ENCODE measurements at regions not wholly inside any gene's neighbourhood (a gene's known extent, or its start where the extent isn't known, plus 50 kb on each side); places are given as distances from the start of the nearest gene placed in this dataset.

GRCh38 chr1:56084246-56084645, 495.1 kb downstream of the PLPP3 start:
- TF ChIP-seq, protein P1, sequence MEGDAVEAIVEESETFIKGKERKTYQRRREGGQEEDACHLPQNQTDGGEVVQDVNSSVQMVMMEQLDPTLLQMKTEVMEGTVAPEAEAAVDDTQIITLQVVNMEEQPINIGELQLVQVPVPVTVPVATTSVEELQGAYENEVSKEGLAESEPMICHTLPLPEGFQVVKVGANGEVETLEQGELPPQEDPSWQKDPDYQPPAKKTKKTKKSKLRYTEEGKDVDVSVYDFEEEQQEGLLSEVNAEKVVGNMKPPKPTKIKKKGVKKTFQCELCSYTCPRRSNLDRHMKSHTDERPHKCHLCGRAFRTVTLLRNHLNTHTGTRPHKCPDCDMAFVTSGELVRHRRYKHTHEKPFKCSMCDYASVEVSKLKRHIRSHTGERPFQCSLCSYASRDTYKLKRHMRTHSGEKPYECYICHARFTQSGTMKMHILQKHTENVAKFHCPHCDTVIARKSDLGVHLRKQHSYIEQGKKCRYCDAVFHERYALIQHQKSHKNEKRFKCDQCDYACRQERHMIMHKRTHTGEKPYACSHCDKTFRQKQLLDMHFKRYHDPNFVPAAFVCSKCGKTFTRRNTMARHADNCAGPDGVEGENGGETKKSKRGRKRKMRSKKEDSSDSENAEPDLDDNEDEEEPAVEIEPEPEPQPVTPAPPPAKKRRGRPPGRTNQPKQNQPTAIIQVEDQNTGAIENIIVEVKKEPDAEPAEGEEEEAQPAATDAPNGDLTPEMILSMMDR (IDR thresholded peaks at IDR 0.05; ENCODE audit: borderline replicate concordance, control extremely low read depth, extremely low read depth, insufficient read depth, missing control alignments): no peak
- DNase-seq (ENCODE audit: low spot score): no peak
- in situ Hi-C loops (cut with MboI; ENCODE audit: low sequenced_read_pairs, unreplicated experiment): no loop called here

- TF ChIP-seq, protein P1 (IDR thresholded peaks at IDR 0.05; ENCODE audit: borderline replicate concordance, control extremely low read depth, extremely low read depth, insufficient read depth, missing control alignments): no peak
- in situ Hi-C loops (cut with MboI; ENCODE audit: low sequenced_read_pairs, unreplicated experiment): no loop called here
- DNase-seq (ENCODE audit: low spot score): no peak
Observed at GRCh38 chr1:56081736-56082135, 497.6 kb downstream of the PLPP3 start.

- TF ChIP-seq, protein P1 (IDR thresholded peaks at IDR 0.05; ENCODE audit: borderline replicate concordance, control extremely low read depth, extremely low read depth, insufficient read depth, missing control alignments): no peak
- DNase-seq (ENCODE audit: low spot score): no peak
- in situ Hi-C loops (cut with MboI; ENCODE audit: low sequenced_read_pairs, unreplicated experiment): no loop called here
Observed at GRCh38 chr1:56081173-56081572, 498.2 kb downstream of the PLPP3 start.

DNA sequence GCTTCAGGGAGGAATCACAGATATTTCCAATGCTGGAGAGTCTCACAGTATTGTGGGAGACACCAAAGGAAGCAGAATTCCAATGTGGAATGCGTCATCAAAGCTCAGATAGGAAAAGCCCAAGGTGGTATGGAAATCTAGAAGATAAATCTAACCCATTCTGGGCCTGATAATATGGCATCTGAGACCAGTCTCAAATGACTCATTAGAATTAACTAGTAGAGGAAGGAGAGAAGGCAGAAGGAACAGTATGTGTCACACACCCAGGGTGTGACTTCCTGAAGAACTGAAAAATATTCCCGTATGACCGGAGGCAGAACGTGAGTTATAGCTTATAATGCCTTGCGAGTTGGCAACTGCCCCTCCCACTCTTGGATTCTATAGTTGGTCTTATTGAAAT, 499.2 kb downstream of the PLPP3 start:
- in situ Hi-C loops (cut with MboI; ENCODE audit: low sequenced_read_pairs, unreplicated experiment): no loop called here
- TF ChIP-seq, protein P1 (IDR thresholded peaks at IDR 0.05; ENCODE audit: borderline replicate concordance, control extremely low read depth, extremely low read depth, insufficient read depth, missing control alignments): no peak
- no peak for DNase-seq (ENCODE audit: low spot score)

DNA sequence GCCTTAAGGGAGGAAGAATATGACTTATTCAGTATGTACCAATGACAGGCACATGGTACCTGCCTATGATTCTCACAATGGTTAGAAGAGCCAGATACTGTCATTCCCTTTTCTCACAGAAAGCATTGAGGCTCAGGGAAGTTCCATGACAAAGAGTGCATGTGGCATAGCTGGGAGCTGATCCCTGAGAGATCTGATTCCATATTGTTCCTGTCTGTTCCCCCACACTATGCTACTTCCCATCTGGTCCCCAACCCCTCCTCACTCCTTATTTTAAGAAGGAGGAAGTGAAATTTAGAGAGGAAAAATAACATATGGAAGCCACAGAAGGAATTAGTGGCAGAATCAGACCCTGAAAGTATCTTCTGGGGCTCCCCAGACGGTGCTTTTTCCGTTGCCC, 500.0 kb downstream of the PLPP3 start:
- in situ Hi-C loops (cut with MboI; ENCODE audit: low sequenced_read_pairs, unreplicated experiment): no loop called here
- no peak for DNase-seq (ENCODE audit: low spot score)
- TF ChIP-seq, protein P1 (IDR thresholded peaks at IDR 0.05; ENCODE audit: borderline replicate concordance, control extremely low read depth, extremely low read depth, insufficient read depth, missing control alignments): no peak

DNA sequence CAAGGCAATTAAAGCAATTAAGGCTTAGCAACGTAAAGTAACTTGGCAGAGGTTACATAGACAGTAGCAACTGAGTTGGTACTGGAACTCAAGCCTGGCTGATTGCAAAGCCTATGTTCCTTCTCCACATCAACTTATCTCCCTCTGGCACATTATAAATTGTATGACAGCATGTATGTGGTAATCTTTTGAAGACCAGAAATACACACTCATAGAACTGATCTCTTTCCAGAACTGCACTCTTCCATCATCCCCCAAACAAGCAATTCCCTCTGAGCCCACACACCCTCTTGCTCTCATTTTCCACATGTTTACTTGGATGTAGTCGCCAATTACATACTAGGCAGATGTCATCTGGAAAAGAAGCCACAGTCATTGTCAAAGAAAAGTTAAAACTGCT, 502.2 kb downstream of the PLPP3 start:
- TF ChIP-seq, protein P1 (IDR thresholded peaks at IDR 0.05; ENCODE audit: borderline replicate concordance, control extremely low read depth, extremely low read depth, insufficient read depth, missing control alignments): no peak
- no peak for DNase-seq (ENCODE audit: low spot score)
- in situ Hi-C loops (cut with MboI; ENCODE audit: low sequenced_read_pairs, unreplicated experiment): no loop called here

Data from GM13976 (cell line).